Vagina (tissue), 2 donors: ENCODE measurements at regions not wholly inside any gene's neighbourhood (a gene's known extent, or its start where the extent isn't known, plus 50 kb on each side); places are given as distances from the start of the nearest gene placed in this dataset.

Source experiments
- CTCF ChIP-seq, 3 experiments: fragments of 450-650 bp in 2 of 3; fragments of 200-600 bp in 1 of 3; sonication (generic) in 1 of 3; IDR thresholded peaks; one replicate each; pipeline ENCODE4 v1.5.1; 2017 to 2019; ENCODE audit warnings: antibody characterized with exemption in 3 of 3, mild to moderate bottlenecking in 2 of 3, moderate library complexity in 2 of 3
- POLR2A ChIP-seq, 2 donors: fragments of 450-650 bp; IDR thresholded peaks; one replicate each; pipeline ENCODE4 v1.6.1; 2017; ENCODE audit warnings: antibody characterized with exemption in 2 of 2, mild to moderate bottlenecking in 2 of 2, moderate library complexity in 2 of 2
- POLR2AphosphoS5 ChIP-seq, 2 donors: sonication (generic); formaldehyde crosslinking; IDR thresholded peaks; one replicate each; pipeline ENCODE4 v1.9.0; 2017; ENCODE audit warnings: antibody characterized with exemption in 2 of 2, mild to moderate bottlenecking in 2 of 2, low read depth in 1 of 2; ENCODE audit not compliant: insufficient read depth in 1 of 2

- TF ChIP-seq POLR2A (IDR thresholded peaks at IDR 0.05) (no peak), CTCF (IDR thresholded peaks at IDR 0.05) (no peak), POLR2AphosphoS5 (IDR thresholded peaks at IDR 0.05; ENCODE audit: insufficient read depth in 1 of 2, low read depth in 1 of 2) (no peak)
These were observed 594.8 kb upstream of the FZD8 start for GRCh38 chr10:36236931-36237330.
